ENCODE measurements at regions not wholly inside any gene's neighbourhood (a gene's known extent, or its start where the extent isn't known, plus 50 kb on each side); places are given as distances from the start of the nearest gene placed in this dataset.

DNA sequence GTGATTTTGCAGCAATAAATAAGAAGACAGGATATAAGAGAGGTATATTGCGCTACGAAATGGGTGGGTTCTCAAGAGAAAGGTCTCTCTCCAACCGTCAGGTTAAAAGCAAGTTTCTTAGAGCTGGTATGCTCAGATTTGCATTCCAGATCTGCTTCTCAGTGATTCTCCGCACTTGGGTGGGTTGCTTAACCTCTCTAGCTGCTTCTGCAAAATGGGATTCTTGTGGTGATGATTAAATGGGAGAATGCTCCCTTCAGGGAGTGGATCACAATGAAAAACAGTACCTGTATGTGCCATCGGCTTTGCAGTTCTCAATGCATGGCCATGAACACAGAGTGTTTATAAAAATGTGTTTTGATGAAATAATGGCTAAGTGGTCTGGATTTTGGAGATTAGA lies 477.7 kb downstream of the TNS1 start:
- Histone ChIP-seq H3K4me1 (peaks cover 7% of the 10 kb centered on the region), H3K79me2 (peaks cover 3% of the 10 kb centered on the region), H3K27ac (no peak overlapping the region), H3K9ac (no peak overlapping the region), H3K27me3 (ENCODE audit: control insufficient read depth, insufficient read depth, low read length) (no peaks in the 10 kb centered on the region), H3K36me3 (ENCODE audit: control insufficient read depth, insufficient read depth, low read length) (no peaks in the 10 kb centered on the region), H3K4me3 (ENCODE audit: low read depth, low read length) (no peak overlapping the region), H3K9me3 (ENCODE audit: control insufficient read depth, low read length) (no peaks in the 10 kb centered on the region), H3K4me2 (ENCODE audit: low read length) (no peak overlapping the region), H2AFZ (no peak overlapping the region)
- TF ChIP-seq, protein P1, sequence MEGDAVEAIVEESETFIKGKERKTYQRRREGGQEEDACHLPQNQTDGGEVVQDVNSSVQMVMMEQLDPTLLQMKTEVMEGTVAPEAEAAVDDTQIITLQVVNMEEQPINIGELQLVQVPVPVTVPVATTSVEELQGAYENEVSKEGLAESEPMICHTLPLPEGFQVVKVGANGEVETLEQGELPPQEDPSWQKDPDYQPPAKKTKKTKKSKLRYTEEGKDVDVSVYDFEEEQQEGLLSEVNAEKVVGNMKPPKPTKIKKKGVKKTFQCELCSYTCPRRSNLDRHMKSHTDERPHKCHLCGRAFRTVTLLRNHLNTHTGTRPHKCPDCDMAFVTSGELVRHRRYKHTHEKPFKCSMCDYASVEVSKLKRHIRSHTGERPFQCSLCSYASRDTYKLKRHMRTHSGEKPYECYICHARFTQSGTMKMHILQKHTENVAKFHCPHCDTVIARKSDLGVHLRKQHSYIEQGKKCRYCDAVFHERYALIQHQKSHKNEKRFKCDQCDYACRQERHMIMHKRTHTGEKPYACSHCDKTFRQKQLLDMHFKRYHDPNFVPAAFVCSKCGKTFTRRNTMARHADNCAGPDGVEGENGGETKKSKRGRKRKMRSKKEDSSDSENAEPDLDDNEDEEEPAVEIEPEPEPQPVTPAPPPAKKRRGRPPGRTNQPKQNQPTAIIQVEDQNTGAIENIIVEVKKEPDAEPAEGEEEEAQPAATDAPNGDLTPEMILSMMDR (IDR thresholded peaks at IDR 0.05), result no peak

- H3K27me3 ChIP-seq (ENCODE audit: control insufficient read depth, insufficient read depth, low read length), result no peaks in the 10 kb centered on the region
- H3K9me3 ChIP-seq (ENCODE audit: control insufficient read depth, low read length), result no peaks in the 10 kb centered on the region
- peaks cover 3% of the 10 kb centered on the region for H3K79me2 ChIP-seq
- H3K36me3 ChIP-seq (ENCODE audit: control insufficient read depth, insufficient read depth, low read length), result no peaks in the 10 kb centered on the region
- TF ChIP-seq, protein P1 (IDR thresholded peaks at IDR 0.05), result no peak
- no peak overlapping the region for H3K4me3 ChIP-seq (ENCODE audit: low read depth, low read length)
- no peak overlapping the region for H3K9ac ChIP-seq
- H3K4me1 ChIP-seq, result peaks cover 7% of the 10 kb centered on the region
- H2AFZ ChIP-seq, result no peak overlapping the region
- H3K4me2 ChIP-seq (ENCODE audit: low read length), result no peak overlapping the region
- no peak overlapping the region for H3K27ac ChIP-seq
Observed at GRCh38 chr2:217523286-217523685, 479.5 kb downstream of the TNS1 start.

GRCh38 chr2:217521820-217522219 lies 481.0 kb downstream of the TNS1 start:
- no peak overlapping the region for H3K27ac ChIP-seq
- H3K9me3 ChIP-seq (ENCODE audit: control insufficient read depth, low read length), result no peaks in the 10 kb centered on the region
- no peaks in the 10 kb centered on the region for H3K27me3 ChIP-seq (ENCODE audit: control insufficient read depth, insufficient read depth, low read length)
- no peak overlapping the region for H3K4me2 ChIP-seq (ENCODE audit: low read length)
- no peak overlapping the region for H3K9ac ChIP-seq
- H2AFZ ChIP-seq, result no peak overlapping the region
- no peaks in the 10 kb centered on the region for H3K36me3 ChIP-seq (ENCODE audit: control insufficient read depth, insufficient read depth, low read length)
- peaks cover 7% of the 10 kb centered on the region for H3K4me1 ChIP-seq
- no peak overlapping the region for H3K4me3 ChIP-seq (ENCODE audit: low read depth, low read length)
- TF ChIP-seq, protein P1 (IDR thresholded peaks at IDR 0.05), result no peak
- H3K79me2 ChIP-seq, result peaks cover 3% of the 10 kb centered on the region

GRCh38 chr2:217520356-217521010 lies 482.3 kb downstream of the TNS1 start:
- H3K36me3 ChIP-seq (ENCODE audit: control insufficient read depth, insufficient read depth, low read length), result no peaks in the 10 kb centered on the region
- H3K4me3 ChIP-seq (ENCODE audit: low read depth, low read length), result no peak overlapping the region
- peaks cover 7% of the 10 kb centered on the region for H3K4me1 ChIP-seq
- no peak overlapping the region for H2AFZ ChIP-seq
- H3K9me3 ChIP-seq (ENCODE audit: control insufficient read depth, low read length), result no peaks in the 10 kb centered on the region
- no peak overlapping the region for H3K27ac ChIP-seq
- H3K79me2 ChIP-seq, result peaks cover 3% of the 10 kb centered on the region
- TF ChIP-seq, protein P1 (IDR thresholded peaks at IDR 0.05), result no peak
- no peak overlapping the region for H3K4me2 ChIP-seq (ENCODE audit: low read length)
- H3K27me3 ChIP-seq (ENCODE audit: control insufficient read depth, insufficient read depth, low read length), result no peaks in the 10 kb centered on the region
- no peak overlapping the region for H3K9ac ChIP-seq

GRCh38 chr2:217517402-217517801 lies 485.4 kb downstream of the TNS1 start:
- no peaks in the 10 kb centered on the region for H3K27me3 ChIP-seq (ENCODE audit: control insufficient read depth, insufficient read depth, low read length)
- H3K9me3 ChIP-seq (ENCODE audit: control insufficient read depth, low read length), result no peaks in the 10 kb centered on the region
- peaks cover 3% of the 10 kb centered on the region for H3K79me2 ChIP-seq
- H3K27ac ChIP-seq, result no peak overlapping the region
- H3K4me3 ChIP-seq (ENCODE audit: low read depth, low read length), result no peak overlapping the region
- no peaks in the 10 kb centered on the region for H3K36me3 ChIP-seq (ENCODE audit: control insufficient read depth, insufficient read depth, low read length)
- H3K4me2 ChIP-seq (ENCODE audit: low read length), result no peak overlapping the region
- H2AFZ ChIP-seq, result no peak overlapping the region
- H3K4me1 ChIP-seq, result peaks cover 12% of the 10 kb centered on the region
- no peak overlapping the region for H3K9ac ChIP-seq
- TF ChIP-seq, protein P1 (IDR thresholded peaks at IDR 0.05), result no peak
